HG02852 (cell line): ENCODE measurements at regions not wholly inside any gene's neighbourhood (a gene's known extent, or its start where the extent isn't known, plus 50 kb on each side); places are given as distances from the start of the nearest gene placed in this dataset.

ENCODE experiments used
- ATAC-seq: cut with Tn5 transposase; IDR thresholded peaks from one replicate; pipeline ENCODE4 v1.9.1; 2021; ENCODE audit warnings: mild to moderate bottlenecking, moderate library complexity; ENCODE audit not compliant: unreplicated experiment

DNA sequence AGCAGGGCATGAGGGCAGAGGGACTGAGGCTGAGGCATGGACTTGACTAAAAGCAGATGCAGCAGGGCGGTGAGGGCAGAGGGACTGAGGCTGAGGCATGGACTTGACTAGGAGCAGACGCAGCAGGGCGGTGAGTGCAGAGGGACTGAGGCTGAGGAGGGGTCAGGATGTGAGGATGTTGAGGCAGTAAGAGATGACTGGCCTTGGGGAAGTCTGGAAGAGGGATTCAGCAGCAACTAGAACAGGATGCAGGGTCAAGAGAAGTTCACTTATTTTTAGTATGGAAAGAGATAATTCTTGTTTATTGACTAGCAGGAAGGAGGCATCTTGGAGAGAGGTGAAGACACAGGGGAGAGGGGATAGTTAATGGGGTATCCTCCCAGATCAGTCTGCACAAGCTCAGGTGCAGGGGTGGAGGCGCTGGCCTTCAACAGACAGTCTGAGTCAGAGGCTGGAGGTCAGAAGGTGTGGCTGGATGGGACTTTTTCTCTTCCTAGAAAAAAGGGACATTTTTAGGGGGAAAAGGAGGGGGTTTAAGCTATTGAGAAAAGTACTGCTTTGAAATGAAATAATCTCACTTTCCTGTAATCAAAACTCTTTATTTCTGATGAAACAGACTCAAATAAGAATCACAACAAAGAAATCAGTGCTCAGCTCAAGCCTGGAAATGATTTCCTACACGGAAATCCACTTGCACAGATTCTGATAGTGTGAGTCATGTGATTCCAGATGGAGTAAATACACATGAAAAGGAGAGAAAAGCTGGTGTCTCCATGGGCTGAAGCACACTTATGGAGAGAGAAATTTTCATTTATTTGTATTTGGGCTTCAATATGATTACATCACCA lies 130.9 kb downstream of the PALM2AKAP2 start:
- ATAC-seq: no peak

DNA sequence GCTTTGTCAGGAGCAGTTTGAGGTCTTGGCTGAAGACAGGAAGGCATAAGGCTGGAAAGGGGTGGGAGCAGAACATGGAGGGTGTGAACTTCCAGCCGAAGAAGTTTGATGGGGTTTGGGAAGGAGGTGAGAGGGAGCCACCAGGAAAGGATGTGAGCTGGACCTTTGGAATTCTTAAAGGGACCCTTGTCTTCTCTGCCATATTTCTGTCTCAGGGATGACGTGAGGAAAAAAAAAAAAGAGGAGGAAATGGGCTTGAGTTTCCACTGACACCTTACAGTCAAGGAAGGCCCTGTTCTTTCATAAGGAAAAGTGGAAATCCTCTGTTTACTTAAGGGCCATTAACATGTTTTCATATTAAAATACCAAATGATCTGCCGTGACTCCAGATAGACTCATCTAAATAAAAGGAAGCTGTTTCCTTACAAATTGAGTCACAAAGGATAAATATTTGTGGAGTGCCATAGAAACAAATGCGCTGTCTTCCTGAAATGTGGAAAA lies 132.1 kb downstream of the PALM2AKAP2 start:
- ATAC-seq: no peak

DNA sequence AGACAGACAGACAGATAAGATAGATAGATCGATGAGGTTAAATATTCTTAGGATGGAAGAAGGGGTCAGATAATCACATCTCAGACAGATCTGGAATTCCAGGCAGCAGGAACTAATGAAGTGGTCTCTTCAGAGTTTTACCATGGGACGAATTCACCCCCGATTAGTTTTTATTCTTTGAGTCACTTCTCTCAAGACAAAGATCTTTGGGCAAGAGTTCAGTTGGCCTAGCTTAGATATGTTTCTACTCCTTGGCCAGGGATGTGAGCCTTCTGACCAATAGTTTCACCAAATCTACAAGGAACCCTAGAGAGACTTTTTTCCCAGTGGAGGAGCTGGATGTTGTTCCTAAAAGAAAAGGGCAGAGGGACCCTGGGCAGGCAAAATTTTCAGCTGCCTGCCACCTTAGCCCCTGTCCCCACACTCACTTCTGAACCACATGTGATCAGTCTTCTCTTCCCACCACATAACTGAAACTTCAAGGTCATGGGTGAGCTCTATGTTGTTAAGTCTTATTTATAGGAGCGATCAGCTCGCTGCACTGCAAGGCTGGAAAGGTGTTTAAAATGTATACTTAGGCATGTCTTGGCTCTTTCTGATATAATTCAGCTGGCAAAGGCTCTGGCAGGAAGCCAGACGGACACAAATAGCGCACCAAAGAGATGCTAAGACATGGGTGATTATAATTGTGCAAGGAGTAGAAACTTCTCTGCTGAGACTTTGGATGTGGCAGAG lies 132.9 kb downstream of the PALM2AKAP2 start:
- ATAC-seq: no peak

DNA sequence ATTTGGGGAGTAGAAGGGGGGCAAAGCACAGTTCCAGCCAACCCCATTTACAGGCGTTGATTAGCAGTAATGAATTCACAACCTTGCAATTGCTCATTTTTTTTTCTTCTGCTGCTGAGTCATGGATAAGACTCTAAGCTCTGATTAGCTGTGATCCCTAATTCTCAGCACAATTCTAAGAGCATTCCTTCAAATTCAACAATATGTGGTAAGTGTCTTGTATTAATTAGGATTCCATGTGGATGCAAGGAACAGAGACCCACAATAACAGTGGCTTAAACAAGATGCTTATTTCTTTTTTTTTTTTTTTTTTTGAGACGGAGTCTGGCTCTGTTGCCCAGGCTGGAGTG lies 133.4 kb downstream of the PALM2AKAP2 start:
- ATAC-seq: no peak

DNA sequence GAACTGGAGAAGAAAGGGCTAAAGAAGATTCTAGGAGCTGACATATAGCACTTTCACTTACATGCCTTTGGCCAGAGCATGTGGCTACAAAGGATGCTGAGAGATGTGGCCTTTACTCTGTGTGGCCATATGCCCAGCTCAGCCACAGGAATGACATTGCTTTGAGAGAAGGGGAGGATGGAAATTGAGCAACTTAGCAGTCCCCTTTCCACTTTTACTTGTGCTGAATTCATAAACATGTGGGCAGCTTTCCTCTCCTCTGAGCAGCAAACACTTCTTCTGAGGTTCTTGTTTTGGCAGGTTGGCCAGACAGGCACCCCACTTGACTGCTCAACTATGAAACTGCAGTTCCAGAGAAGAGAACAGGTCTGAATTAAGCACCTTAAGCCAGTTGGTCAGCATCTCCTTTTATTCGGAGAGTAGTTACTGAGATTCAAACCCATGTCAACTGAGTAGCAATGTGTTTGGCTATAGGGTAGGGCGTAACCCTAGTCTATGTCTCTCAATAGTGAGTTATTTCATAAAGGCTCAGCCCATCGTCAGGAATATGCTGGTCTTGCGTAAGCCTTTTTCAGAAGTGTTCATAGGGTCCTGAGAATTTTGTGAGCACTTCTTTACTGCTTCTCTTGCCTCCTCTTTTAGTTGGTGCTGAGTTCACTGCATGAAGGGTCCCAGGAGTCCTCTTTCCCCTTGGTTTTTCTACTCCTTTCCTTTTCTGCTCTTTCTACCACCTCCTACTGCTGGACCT lies 134.5 kb downstream of the PALM2AKAP2 start:
- peak; percentile 43 for ATAC-seq

DNA sequence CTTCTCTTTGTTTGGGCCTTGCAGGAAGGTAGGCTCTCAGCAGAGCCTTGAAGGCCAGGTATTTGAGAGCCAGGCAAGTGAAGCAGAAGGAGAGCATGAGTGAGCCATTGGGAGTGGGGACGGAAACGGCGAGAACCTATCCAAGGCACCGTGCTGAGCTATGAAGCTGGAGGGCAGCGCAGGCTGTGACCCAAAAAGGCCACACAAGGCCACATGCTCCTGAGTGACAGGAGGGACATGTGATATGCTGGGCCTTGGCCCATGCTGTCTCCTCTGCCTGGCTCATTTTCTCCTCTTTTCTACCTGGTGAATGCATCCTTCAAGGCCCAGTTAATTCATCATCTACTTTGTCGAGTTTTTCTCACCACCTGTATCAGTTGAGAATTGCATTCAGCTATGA lies 136.3 kb downstream of the PALM2AKAP2 start:
- ATAC-seq: no peak

DNA sequence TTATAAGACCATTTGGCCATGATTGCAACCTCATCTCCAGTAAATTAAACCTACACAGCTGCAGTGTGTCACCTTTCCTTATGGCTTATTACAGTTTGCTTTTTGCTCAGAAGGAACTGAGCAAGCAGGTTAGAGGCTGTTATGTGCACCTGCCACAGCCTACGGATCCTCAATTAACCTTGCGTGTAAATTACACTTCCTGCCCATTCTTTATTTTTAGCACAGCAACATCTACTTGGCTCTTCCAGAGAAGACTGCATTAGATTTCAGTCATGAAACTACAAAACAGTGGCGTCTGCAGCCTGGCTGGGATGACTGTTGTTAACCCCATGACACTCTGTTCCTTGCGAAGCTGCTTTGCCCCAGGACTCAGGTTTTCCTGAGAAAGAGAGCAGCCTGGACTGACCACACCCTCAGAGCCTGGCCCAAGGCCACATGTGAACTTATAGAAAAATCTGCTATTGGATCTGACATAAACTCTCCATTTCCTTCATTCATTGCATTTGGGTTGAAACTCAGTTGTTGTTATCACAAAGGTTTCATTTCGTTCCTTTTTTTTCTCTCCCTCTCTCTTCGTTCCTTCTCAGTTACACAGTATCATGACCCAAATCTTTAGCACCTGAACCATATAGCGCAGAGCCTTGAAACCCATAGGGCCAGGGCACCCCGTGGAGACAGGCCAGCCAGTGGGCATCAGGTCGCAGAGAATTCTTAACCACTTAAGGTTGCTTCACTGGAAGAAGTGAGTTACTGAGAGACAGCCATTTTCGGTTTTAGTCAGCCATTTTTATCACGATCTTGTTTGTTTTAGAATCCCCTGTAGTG lies 138.6 kb downstream of the PALM2AKAP2 start:
- peak; percentile 73 for ATAC-seq

DNA sequence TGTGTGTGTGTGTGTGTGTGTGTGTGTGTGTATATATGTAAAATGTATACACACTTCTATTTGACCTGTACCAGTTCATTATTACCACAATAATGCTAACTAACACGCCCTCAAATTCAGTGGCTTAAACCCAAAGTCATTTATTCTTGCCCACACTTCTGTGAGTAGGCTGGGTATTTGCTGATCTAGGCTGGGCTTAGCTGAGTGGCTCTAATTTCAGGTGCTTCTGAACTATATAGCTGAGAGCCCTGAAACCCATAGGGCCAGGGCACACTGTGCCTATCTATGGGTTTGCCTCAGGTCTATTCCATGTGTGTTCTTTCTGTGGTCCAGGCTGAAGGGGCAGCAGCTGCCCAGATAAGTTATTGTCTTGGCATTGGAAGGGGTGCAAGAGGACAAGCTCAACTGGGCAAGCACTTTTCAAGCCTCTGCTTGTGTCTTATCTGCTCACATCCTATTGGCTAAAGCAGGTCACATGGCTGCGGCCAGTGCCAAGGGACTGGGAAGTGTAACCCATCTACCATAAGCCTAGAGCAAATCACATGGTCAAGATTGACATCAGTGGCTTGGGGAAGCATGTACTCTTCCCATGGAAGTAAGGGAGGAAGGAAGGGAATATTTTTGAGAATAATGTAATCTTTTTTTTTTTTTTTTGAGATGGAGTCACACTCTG lies 139.9 kb downstream of the PALM2AKAP2 start:
- ATAC-seq: no peak

DNA sequence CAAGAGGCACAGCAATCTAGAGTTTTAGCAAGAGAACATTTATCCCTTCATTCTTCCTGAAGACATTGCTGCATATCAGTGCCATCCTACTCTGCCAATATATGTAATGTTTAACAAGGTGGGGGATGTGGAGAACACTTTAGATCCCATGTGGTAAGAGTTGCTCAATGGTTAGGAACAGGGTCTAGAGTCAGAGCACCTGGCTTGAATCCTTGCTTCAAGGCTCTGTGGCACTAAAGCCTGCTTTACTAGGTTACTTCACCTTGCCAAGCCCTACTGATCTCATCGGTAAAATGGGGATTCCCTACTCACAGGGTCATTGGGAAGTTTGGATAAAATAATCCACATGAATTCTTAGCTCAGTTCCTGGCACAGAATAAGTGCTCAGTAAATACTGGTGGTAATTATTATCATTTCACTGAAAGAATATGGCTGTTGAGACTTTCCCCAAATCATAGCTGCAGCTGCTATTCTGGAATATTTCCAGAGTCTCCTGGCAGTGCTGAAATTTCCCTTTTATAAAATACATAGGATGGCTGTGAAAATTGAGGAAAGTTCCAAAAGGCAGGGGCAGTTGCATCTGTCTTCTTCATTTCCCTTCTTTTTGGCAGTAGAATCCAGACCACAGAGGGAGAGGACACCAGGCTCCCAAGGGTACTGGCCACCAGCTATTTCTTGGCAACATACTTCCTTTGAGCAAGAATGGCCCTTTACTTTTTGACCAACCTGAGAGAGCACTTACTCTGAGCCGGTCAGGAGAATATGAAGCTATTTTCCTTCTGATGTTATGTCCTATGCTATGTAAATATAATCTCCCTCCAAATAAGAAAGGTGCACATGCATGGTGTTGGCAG lies 142.8 kb downstream of the PALM2AKAP2 start:
- ATAC-seq: no peak

DNA sequence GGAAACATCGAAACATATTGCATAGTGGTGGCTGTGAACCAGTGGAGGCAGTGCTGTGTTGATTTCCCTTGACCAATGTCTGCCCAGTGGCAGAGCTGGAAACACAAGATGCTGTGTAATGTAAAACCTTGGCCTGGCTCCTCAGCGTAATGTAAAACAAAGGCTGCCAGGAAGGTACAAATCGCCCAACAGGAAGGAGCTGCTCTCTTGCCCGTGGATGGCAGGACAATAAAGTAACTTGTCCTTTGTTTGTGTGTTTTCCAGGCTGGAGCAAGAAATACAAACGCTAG lies 143.4 kb downstream of the PALM2AKAP2 start:
- no peak for ATAC-seq

DNA sequence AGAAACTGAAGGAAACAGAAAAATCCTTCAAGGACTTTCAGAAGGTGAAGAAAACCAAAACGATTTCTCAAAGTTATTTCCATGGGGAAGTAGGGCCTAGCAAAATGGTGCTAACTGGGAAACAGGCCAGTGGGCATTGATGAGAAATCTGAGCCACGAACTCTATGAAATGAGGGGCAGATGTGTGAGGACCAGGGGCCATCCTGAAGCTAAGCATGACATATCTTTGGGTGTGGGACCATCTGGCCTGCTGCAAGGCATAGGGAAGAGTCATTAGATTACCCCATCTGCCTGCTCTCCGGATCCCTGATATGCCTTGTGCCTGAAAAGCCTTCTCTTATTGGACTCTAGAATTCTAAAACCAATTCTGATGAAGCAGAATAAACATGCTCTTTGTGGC lies 143.8 kb downstream of the PALM2AKAP2 start:
- ATAC-seq: no peak

DNA sequence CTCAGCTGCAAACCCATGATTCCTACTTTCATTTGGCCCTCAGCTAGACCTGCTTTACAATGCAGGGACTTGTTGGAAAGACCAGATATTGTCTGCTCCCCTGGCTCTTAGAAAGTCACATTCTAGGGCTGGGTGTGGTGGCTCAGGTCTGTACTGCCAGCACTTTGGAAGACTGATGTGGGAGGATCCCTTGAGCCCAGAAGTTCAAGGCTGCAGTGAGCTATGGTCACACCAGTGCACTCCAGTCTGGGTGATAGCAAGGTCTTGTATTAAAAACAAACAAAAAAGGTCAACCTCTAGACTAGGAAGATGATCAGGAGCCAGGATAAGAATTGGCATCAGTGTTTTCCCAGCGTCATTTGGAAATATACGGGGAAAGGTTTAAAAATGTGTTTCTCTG lies 145.8 kb downstream of the PALM2AKAP2 start:
- ATAC-seq: no peak

DNA sequence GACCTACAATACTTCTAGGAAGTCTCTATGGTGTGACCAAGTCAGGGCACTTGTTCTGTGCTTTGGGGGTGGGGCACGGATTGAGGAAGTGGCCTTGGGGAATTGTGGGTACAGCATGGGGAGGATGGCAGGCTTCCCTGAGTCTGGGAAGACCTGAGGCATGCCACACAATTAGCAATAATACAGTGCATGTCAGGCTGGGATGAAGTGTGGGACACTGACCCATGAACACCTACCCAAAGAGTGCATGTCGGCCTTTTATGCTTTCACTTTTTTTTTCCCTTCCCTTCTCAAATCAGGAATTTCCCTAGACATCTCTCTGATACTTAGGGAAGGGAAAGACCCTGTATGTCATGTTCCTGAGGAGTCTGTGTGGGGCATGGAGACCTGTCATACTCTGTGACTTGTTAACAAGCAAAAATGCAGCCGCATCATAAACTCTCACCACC lies 146.4 kb downstream of the PALM2AKAP2 start:
- no peak for ATAC-seq

DNA sequence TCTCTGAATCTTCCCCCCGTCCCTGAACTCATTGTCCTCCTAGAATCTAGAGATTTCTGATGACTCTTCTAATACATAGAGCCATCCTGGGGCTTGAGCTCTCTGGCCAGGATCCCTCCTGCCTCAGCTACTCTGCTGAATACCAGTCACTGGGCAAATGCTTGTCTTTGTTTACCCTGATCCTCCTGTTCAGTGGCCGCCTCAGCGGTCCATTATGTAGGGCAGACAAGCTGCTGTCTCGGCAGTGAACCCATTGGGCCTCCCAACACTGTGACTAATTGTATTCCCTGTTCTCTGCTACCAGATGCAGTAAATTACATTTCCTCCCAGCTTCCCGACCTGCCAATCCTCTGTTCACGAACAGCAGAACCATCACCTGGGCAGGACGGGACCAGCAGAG lies 151.6 kb downstream of the PALM2AKAP2 start:
- ATAC-seq: no peak

DNA sequence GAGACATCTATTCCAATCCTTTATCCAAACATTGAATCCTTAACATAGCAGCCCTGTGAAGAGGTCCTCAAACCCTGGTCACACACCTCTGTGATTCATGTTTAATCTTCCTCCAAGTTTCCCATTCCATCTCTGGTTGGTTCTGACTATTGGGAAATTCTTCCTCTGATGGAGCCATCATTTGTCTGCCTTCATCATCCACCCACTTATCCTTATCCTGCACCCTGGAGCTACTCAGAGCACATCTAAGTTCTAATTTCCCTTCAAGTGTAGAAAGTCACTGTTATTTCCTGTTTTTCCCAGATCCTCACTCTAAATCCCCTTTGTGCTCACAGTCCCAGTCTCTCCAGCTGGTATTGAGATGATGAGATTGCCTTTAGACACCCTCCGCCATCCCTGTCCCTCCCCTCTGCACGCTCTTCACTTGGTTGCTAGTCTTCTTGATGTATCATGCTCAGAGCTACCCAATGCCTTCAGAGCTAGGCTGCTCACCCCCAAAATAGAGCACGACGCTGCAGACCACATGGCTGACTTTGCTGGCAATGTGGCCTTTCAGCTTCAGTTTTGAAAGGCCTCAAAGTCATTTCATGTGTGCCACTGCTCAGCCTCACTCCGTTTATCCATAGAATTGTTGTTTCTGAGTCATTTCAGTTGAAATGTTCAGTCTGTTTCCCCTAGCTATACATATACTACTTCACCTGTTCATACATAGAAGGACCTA lies 154.3 kb downstream of the PALM2AKAP2 start:
- peak; percentile 52 for ATAC-seq

DNA sequence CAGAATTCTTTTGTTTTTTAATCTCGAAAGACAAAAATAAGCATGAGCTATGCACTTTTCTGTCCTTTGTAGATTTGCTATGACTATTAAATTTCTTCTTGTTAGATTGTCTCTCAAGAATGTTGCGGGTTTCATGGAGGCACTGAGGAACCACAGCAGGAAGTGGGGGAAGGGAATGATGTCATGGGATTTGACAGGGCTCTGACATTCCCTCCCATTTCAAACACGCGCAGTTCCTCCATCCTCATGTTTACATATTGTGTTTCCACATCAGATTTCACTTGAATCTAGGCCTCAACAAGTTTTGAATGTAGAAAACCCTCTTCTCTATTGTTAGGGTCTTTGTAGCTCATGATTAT lies 154.8 kb downstream of the PALM2AKAP2 start:
- no peak for ATAC-seq

DNA sequence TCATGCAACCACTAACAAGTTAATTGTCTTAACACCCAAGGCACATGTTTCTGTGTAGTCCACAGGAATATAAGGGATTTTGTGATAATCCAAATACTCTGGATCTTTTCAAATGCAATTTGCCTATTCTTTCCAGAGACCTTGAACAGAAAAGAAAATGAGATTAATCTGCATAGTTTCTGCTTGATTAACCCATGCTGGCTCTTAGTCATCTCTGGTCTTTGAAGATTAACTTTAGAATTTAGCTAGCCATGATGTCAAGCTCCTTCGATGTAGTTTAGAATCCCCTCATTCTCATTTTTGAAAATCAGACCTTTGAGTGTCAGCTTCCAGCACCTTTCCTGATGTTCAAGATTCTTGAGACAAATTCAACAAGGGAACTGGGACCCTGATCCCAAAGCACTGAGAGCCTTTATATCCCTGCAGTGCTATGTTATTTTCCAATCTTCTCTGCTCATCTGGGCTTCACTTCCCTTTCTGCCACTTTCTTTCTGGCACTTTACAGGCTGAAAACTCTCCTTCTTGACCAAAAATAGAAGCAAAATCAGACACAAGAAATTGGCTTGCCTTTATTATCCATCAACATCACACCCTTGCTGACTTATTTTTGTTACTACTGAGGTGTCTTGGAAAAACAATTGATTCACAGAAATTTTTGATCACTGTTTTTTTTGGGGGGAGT lies 155.5 kb downstream of the PALM2AKAP2 start:
- peak; percentile 65 for ATAC-seq

DNA sequence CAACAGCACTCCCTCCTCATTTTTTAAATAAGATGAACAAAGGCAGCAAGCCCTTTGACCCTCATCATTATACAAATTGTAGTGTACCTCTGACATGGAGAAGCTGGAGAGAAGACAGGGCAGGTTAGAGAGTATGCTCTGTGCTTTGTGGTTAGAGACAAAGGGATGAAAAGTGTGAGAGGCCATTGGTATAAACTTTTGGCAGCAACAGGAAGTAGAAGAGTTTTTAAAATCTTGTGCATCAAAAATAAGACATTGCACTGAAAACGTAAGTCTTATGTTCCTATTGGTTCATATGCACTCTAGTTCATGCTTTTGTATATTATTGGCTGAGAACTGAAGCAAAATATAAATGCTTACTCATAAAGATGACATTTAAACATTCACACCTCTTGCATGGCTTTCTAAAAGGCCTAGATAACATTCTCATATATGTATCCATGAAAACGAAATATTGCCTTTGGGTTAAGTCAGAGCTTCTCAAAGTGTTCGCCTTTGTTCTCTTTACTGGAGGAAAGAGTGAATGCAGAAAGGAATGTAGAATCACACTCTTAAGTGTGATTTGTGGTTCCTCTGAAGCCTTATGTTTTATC lies 158.0 kb downstream of the PALM2AKAP2 start:
- no peak for ATAC-seq
